Right forelimb (tissue), 1 donor: ENCODE measurements at regions not wholly inside any gene's neighbourhood (a gene's known extent, or its start where the extent isn't known, plus 50 kb on each side); places are given as distances from the start of the nearest gene placed in this dataset.

Experiments
- DNase-seq: peaks from one replicate; pipeline ENCODE4 v3.0.0-alpha.2; 2018

DNA sequence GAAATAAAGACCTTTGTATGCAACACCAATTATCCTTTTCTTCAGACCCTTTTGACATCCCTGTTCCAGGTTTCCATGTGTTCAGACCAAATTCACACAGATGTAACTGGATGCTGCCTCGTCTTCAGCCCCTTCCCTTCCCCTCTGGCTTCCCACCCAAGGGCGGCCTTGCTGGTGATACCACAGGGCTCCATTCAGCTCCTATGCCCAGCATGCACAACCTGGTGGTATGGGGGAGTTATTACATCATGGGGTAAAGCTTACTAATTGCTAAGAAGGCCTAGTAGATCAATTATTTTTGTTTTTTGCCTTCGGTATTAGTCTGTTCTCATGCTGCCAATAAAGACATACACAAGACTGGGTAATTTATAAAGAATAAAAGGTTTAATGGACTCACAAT lies 317.0 kb upstream of the CXXC4 start:
- DNase-seq = no peak

DNA sequence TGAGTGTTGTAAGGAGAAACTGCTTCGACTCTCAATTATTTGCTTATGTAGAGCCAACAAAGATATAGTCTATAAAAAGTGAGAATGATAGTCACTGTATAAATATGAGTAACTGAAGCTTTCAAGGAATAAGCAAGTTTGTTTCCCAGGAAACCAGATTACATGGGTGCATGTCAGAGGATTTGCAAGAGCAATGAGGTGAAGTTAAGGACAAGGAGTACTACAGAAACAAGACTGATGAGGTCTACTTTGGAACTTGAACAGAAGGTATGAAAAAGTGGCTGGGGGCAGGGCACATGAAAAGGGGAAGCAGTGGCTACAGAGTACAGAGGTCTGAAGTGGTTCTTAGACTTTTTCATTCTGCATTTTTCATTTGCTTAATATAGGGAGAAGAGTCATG lies 321.0 kb upstream of the CXXC4 start:
- no peak for DNase-seq

DNA sequence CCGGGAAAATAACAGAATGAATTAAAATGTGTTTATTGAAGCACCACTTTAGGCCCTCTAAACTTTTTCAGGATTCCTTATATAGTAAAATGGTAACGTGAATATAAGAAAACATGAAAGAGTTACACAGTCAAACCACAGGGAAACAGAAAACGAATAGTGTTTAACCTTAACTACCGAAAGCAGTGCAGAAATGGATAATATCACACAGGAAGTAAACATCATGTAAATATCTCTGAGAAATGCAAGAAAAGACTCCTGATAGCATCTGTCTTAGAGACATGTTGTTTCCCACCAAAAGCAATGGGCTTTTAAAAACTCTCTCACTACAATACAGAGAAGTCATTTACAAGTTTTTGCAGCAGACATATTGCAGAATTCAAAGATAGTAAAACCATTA lies 323.9 kb upstream of the CXXC4 start:
- no peak for DNase-seq

DNA sequence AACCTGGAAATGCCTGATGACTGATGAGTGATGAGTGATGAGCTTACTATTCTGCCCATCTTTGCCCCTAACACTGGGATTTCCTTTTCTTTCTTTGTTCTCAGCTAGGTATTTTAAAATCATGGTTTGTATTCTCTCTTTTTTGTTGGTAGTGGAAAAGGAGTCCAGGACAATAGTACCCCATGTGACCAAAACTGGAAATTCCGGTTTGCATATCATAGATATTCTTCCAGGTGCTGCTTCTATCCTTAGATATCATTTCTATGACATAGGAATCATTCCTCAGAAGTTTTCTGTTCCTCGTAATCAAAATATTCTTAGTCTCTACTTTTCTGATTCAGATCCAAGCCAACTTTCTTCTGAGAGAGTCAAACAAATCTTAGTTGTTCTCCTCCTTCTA lies 320.5 kb upstream of the TET2 start:
- no peak for DNase-seq

DNA sequence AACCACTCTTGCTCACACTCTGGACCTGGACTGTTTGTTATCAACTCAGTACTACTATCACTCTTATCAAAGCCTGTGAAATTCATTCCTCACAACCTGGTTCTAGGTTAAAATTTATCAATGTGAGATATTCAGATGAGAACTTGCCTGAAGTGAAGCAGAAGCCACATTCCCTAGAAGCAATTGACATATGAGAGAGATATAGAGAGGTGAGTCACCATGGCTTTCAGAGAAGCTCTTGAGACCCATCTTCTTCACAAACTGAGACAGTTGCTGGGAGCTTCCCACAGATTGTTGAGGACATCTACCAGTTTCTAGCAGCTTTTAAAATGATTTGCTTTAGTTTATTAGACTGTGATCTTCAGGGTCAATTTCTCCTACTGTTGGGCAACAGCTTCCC lies 316.9 kb upstream of the TET2 start:
- DNase-seq = no peak

DNA sequence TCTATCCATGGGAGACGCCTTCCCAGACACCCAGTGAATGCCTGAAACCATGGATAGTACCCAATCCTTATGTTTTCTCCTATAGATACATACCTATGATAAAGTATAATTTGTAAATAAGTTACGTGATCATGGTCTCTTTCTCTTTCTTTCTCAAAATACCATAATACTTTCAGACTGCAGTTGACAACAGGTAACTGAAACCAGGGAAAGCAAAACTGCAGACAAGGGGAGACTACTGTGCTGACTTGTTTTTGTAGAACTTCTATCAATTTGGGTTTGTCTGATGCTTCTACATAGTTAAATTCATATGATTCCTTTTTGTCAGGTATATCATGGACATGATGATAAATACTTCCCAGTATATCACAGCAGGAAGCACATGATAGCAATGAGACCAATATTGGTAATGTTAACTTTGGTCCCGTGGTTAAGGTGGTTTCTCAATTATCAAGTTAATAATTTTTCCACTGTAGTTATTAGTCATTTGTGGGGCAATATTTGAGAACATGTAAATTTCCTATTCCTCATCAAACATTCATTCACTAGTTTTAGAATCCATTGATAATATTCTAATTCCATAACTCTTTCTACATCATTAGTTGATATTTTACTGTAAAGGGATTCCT lies 298.0 kb upstream of the TET2 start:
- no peak for DNase-seq

DNA sequence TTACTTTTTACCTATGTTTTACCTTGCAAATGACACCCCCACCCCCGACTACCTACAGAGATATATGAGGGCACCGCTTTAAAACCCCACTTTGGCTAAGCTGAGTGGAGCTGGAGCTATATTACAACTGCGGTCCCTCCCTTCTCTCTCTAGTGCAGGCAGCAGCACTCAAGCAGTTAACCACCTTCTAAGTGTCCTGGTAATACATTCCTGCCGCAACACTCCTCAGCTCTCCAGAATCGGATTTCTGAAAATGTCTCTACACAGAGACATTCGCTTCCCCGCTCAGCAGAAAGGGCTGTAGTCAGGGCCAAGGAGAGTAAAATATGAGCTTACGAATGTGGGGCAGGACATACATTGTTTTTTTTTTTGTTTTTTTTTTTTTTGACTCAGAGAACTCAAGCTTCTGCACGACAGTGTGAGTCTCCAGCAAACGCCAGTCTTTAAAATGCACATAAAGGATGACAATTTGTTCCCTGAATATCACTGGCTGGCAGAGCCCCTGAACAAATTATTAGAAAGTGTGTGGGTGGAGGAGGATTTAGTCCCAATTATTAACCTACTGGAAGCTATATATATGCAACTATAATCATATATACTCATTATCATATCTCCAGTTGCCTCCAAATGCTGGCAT lies 287.0 kb upstream of the TET2 start:
- DNase-seq = no peak

DNA sequence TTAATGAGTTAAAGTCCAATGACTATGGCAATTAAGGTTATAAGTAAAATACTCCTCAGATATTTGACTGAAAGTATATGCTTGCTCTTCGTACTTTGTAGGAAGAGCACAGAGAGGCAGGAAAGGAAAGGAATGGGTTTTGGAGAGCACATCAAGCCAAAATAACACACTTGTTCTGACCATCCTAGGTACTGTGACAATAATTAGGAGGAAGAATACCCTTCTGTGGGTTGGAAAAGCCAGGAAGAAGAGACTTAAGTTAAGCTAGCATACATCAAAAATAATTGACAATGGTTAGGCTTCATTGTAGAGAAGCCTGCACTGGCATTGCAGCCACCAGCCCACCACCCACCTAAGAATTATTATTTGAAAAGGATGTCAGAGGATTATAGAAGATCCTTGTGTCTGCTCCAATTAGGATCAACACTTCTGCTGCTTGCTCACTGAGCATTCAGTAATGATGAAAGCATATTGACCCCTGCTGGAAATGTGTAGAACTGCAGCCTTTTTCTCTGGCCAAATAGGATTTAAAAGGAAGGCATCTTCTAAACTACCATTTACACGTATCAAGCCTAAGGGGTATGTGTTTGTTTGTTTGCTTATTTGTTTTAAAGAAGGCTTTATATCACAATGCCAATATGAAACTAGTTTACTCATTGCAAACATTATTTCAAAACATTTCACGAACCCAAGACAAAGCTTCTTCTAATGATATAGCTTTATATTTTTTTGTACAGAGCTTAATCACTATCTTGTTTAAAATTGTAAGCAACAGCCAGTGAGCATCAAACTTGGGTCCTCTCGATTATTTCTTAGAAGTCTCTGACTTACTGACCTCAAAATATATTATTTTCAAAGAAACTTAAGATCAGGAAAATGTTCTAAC lies 286.2 kb upstream of the TET2 start:
- DNase-seq = peak; percentile 47

DNA sequence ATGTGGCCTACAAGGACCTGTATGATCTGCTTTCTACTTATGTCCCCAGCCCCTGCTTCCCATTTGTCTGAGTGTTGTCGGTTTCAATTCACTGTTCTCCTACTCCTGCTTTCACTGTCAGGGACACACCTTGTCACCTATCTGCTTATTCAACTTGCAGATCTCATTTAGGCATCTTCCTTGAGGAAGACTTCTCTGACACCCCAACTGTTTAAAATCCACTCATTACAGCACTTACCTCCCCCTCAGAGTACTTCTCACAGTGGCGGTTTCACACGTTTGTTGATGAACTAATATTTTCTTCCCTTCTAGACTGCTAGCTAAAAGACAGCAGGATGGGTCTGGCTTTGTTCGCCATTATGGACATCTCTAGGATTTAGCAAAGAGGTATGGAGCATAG lies 279.9 kb upstream of the TET2 start:
- DNase-seq = no peak

DNA sequence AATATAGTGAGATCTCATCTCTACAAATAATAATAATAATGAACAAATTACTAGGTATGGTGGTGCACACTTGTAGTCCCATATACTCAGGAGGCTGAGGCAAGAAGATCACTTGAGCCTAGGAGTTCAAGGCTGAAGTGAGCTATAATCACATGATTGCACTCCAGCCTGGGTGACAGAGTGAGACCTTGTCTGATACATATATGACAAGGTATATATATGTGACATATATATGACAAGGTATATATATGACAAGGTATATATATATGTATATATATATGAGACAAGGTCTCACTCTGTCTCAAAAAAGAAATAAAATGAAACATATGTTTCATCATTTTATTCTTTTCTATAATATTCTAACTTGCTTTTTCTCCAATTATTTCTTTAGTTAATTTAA lies 278.1 kb upstream of the TET2 start:
- no peak for DNase-seq

DNA sequence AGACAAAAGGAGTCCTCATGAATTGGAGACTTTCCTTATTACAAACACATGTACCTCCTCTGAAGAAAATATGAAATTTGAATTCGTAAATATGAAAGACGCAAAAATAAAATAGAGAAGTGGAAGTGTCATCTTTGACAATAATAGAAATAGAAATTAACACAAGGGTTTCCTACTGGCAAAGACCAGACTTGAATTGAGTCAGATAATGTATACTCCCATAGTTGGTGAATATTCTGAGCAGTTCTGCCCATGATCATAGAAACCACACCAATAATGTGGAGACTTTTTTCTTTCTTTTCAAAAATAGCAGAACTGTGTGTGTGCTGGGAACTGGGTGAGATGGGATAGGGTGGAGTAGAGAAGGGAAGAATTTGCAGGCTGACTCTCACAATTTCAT lies 277.7 kb upstream of the TET2 start:
- DNase-seq = no peak

DNA sequence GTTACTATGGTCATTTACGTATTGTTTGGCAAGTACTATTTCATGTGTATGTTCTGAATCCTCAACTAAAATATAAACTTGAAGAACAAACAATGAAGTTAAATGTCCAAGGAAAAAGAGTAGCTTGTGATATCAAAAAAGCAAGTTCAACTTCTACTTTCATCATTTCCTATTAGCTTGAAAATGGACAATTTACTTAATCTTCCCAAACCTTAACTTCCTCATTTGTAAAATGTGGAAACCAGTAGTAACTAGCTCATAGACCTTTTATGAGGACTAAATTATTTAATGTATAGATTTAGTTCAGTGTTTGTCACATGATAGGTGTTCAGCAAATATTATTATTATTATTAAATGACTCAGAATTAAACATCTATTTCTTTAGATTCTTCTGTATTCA lies 276.8 kb upstream of the TET2 start:
- no peak for DNase-seq

DNA sequence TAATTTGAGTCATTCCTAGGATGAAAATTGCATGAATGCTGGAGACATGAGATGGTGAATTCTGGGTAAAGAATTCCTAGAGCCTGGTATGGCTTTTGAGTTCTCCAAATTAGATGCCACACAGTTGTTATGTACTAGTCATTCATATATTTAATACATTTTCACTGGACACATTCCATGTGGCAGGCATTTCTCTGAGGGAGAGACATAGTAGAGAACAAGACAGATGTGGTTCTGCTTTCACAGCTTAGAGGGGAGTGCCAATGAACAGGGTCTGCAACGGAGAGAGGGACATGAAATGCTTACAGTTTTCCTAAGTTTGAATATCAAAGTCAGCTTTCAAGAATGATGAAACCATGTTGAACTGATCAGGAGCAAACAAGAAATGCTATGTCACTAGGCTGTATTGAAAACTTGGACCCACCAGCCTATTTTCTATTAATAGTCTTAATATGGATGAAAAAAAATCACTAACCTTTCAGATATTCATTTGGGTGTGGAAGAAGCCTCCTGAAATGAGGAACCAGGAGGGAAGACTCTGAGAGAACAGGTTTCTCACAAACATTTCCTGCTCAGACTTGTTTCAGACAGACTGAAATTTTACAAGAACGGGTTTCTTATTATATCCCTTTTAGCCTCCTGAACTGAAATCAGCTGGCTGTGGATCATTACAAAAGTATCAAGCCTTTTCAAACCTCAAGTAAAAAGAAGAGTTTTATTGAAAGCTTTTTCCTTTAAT lies 276.0 kb upstream of the TET2 start:
- no peak for DNase-seq

DNA sequence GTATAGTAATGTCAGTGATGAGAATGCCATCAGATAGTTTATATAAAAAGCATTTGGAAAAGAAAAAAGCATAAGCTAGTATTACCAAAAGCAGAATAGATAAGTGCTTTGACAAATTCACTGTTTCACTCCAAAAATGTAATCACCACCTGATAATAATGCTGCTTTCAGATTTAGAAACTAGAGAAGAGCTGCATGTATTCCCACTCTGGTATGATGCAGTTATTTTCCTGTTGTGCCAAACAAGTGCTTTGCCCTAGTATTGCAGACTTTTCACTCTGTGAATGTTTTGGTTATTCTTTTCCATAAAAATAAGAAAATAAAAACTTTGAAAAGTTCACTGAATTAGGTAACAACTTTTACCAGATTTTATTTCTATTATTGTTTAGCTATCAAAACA lies 267.7 kb upstream of the TET2 start:
- no peak for DNase-seq

DNA sequence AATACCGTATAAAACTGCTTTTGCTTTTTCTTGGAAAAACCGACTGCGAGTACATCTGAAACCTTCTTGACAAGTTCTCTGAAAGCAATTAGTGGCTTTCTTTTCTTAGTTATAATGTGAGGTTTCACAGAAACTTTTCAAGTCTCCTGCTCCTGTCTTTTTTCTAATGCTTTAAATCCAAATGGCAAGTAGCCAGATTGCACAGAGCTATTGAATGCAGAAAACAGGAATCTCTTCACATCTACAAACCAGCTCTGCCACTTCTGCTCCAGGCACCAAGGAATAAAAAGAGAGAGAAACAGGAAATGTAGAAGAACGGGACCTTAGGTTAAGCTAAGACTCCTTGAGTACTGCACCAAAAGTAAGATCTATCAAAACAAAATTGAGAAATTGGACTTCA lies 267.3 kb upstream of the TET2 start:
- DNase-seq = no peak

DNA sequence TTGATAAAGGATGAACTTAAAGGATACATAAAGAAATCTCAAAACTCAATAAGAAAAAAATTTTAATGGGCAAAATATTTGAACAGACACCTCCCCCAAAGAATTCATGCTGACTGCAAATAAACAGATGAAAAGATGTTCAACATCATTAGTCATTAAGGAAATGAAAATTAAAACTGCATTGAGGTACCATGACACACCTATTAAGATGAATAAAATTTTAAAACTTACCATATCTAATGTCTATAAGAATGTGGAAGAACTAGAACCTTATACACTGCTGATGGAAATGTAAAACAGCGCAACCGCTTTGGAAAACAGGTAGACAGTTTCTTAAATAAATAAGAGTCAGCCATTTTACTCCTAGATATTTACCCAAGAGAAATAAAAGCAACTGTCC lies 266.8 kb upstream of the TET2 start:
- DNase-seq = no peak

DNA sequence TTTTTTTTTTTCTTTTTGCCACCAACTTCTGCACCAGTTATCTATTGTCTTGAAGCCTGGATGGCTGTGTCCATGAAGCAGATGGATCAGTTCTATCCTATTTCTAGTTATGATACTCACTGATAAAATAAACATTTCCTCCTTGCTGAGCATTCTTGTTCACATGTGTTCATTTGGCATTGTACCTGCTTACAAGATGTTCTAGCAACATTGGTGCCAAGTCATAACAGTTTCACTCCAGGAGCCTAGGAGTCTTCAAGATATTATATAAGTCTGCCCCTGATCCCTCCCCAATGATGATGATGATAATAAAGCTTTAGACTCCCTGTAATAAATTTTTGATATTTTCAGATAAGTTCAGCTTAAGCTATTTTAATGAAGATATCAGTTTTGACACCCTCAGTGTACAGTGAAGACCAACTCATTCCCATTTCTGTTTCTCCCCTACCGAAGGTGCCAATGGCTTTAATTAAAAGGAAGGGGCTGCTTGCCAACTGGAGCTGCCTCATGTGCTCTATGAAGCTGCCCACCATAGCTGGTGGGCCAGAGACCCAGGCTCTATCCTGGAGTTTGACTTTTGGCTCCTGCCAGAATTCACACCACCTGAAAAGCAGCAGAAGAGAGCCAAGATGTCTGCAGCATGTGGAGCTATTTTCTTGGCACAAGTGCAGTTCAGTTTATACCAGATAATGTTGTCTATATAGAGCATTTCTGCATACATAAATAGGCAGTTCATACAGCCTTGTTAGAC lies 265.4 kb upstream of the TET2 start:
- DNase-seq = no peak

DNA sequence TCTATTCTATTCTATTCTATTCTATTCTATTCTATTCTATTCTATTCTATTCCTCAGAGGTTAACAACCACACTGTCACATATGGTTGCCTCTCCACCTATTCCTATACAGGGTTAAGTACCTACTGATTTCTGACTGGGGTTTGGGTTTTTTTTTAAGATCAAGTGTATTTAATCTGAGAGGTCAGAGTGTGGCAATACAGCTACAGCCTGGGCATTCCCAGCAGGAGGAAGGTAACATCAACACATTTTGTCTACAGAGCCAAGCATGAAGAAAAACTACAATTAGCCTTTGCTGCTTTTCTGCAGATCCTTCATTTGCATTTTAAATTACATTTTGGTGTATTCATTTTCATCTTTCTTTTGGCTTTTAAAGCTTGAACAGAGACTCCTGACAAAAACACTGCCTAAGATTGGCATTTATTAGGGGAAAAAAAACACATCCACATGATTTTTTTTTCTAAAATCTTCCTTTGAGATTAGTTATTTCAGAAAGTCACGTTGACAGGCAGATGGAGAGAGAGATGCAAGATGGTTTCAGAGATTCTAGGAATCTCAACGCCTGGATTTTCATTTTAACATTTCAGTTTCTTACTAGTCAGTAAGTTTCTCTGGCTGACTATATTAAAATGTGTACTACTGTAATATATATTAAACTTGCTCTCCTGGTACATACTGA lies 255.9 kb upstream of the TET2 start:
- no peak for DNase-seq

DNA sequence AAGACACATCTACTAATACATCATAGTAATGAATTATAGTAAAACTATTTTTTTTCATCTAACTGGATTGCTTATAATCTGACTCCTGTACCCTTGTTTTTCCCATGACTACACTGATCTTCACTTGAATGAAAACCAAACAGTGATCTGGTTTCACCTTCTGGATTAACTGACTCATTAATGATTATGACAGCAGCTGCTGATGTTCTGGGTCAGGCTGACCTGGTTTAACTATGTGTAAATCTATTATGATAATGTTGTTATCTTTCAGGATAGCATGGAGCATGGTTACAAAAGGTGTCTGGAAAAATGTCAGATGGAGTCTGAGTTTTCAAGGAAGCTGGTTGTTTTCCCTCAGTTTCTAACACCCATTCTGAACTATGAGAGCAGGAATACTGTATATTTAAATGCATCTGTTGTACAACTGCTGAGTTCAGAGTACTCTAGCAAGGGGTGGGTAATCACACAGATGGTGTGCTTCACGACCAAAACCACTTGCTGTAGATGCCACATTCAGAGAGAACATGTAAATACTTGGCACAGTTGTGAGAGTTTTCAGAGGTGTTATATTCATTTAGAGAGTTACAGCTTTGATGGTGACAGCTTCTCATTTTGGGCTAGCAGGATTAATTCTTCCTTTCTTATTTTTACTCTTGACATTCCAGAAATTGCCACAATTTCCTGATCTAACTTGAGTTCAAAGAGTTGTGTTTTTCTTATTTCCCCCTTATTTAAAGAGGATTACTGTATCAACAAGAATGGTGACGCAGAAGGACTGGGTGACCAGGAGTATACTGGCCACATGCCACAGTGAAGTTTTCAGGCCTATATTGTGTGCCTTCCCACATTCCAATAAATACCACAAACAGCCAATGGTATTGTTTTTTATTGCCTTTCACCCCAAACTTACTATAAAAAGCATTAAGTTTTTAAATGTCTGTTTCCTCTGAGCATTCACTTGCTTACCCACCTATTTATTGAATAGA lies 249.7 kb upstream of the TET2 start:
- DNase-seq = no peak

DNA sequence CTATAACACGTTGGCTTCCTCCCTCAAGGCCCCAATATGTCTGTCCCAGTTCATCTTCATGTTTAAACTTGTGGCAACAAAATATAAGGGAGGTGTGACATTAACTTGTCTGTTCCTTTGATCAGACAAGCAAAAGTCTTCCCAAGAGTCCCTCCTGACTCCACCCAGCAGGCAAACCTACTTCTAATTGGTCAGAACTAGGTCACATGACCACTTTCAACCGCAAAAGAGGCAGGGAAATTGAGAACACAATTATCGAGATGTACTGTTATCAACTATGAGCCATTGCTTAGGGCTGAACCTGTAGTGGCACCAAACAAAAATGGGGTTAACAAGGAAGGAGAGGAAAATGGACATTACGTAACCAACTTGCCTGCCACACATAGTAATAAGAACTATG lies 246.8 kb upstream of the TET2 start:
- no peak for DNase-seq

DNA sequence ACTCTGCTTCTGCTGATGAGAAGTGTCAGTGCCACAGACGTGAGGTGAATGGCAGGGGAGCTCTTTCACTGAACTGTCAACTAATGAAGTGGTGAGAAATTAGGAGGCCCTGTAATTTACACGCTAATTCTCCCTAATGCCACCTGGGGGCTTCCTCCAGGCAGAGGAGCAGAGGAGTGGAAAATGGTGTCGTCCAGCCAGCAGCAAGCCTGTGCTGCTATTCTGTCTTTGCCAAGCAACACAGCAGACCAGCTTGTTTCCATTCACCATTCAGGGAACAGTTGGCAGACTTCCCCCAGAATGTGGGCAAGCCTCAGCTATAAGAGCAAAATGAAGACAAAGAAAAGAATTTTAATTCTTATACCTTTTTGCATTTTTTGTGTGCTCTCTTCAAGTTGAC lies 245.2 kb upstream of the TET2 start:
- DNase-seq = peak; percentile 65
